C4-2B (cell line): ENCODE measurements at regions not wholly inside any gene's neighbourhood (a gene's known extent, or its start where the extent isn't known, plus 50 kb on each side); places are given as distances from the start of the nearest gene placed in this dataset.

Experiments used
- H3K27ac ChIP-seq: fragments of 450-650 bp; 2 replicates; pipeline ENCODE4 v1.5.1; 2017
- CTCF ChIP-seq: fragments of 450-650 bp; conservative IDR thresholded peaks from 2 replicates; pipeline ENCODE4 v1.5.1; 2017; ENCODE audit warnings: mild to moderate bottlenecking
- ZFX ChIP-seq: fragments of 450-650 bp; IDR thresholded peaks from 2 replicates; pipeline ENCODE4 v1.6.1; 2017

GRCh38 chr1:81335876-81336275 lies 464.9 kb upstream of the ADGRL2 start:
- H3K27ac ChIP-seq: no peak overlapping the region
- TF ChIP-seq CTCF (no peak), ZFX (no peak)

GRCh38 chr1:81330521-81330920 lies 470.2 kb upstream of the ADGRL2 start:
- no peak overlapping the region for H3K27ac ChIP-seq
- TF ChIP-seq CTCF (no peak), ZFX (no peak)

GRCh38 chr1:81330111-81330510 lies 470.6 kb upstream of the ADGRL2 start:
- TF ChIP-seq ZFX (no peak), CTCF (no peak)

GRCh38 chr1:81329041-81329440 lies 471.7 kb upstream of the ADGRL2 start:
- H3K27ac ChIP-seq: no peak overlapping the region
- TF ChIP-seq CTCF: no peak
- TF ChIP-seq ZFX: no peak

More at GRCh38 chr1:81330111-81330510, 470.6 kb upstream of the ADGRL2 start:
- H3K27ac ChIP-seq: no peak overlapping the region

- no peak for TF ChIP-seq ZFX
- no peak for TF ChIP-seq CTCF
- H3K27ac ChIP-seq: no peak overlapping the region
Measured at GRCh38 chr1:81327743-81328142, 473.0 kb upstream of the ADGRL2 start.

GRCh38 chr1:81327103-81327710 lies 473.5 kb upstream of the ADGRL2 start:
- no peak overlapping the region for H3K27ac ChIP-seq
- TF ChIP-seq CTCF: no peak
- TF ChIP-seq ZFX: no peak

GRCh38 chr1:81326212-81326611 lies 474.5 kb upstream of the ADGRL2 start:
- no peak for TF ChIP-seq ZFX
- TF ChIP-seq CTCF: no peak
- H3K27ac ChIP-seq: no peak overlapping the region
